LNCaP clone FGC (cell line): ENCODE measurements at regions not wholly inside any gene's neighbourhood (a gene's known extent, or its start where the extent isn't known, plus 50 kb on each side); places are given as distances from the start of the nearest gene placed in this dataset.

Source experiments
- DNase-seq: peaks from one replicate; pipeline ENCODE4 v3.0.0-alpha.2; 2011; ENCODE audit warnings: low read depth
- H3K4me3 ChIP-seq: 2 replicates; pipeline ENCODE4 v1.5.1; 2011; ENCODE audit warnings: mild to moderate bottlenecking, low read depth, low read length, control low read depth
- CTCF ChIP-seq: IDR thresholded peaks from 2 replicates; pipeline ENCODE4 v1.5.1; 2012; ENCODE audit warnings: mild to moderate bottlenecking; ENCODE audit not compliant: control insufficient read depth, insufficient read depth; ENCODE audit errors: extremely low read depth

- H3K4me3 ChIP-seq: no peak overlapping the region
- no peak for TF ChIP-seq CTCF
- no peak for DNase-seq
Measured at GRCh38 chr4:1516261-1516660, 110.0 kb upstream of the NKX1-1 start.

- H3K4me3 ChIP-seq: no peak overlapping the region
- no peak for TF ChIP-seq CTCF
Measured at GRCh38 chr4:1515763-1516162, 109.5 kb upstream of the NKX1-1 start.

GRCh38 chr4:1515156-1515555, 108.9 kb upstream of the NKX1-1 start:
- no peak for DNase-seq
- H3K4me3 ChIP-seq: no peak overlapping the region
- no peak for TF ChIP-seq CTCF

More at GRCh38 chr4:1515763-1516162, 109.5 kb upstream of the NKX1-1 start:
- DNase-seq: no peak

- no peak for TF ChIP-seq CTCF
Measured at GRCh38 chr4:1514612-1515011, 108.4 kb upstream of the NKX1-1 start.

GRCh38 chr4:1513936-1514483, 107.8 kb upstream of the NKX1-1 start:
- no peak for TF ChIP-seq CTCF
- DNase-seq: no peak
- H3K4me3 ChIP-seq: no peak overlapping the region

More at GRCh38 chr4:1514612-1515011, 108.4 kb upstream of the NKX1-1 start:
- H3K4me3 ChIP-seq: no peak overlapping the region
- no peak for DNase-seq

- H3K4me3 ChIP-seq: no peak overlapping the region
- DNase-seq: no peak
- peak; percentile 91 for TF ChIP-seq CTCF
Measured at GRCh38 chr4:1512738-1513660, 106.8 kb upstream of the NKX1-1 start.
